GM23248 (cell line): ENCODE measurements at regions not wholly inside any gene's neighbourhood (a gene's known extent, or its start where the extent isn't known, plus 50 kb on each side); places are given as distances from the start of the nearest gene placed in this dataset.

Source experiments
- DNase-seq: peaks from one replicate; pipeline ENCODE4 v3.0.0-alpha.2; 2015
- H2AFZ ChIP-seq: fragments of 200-600 bp; sonication (generic); 2 replicates; pipeline ENCODE4 v1.6.1; 2016; ENCODE audit warnings: antibody characterized with exemption
- H3F3A ChIP-seq: fragments of 200-600 bp; sonication (generic); 2 replicates; pipeline ENCODE4 v1.6.1; 2016; ENCODE audit warnings: mild to moderate bottlenecking, antibody characterized with exemption, mixed run types; ENCODE audit not compliant: insufficient read depth
- H3K27ac ChIP-seq: fragments of 200-600 bp; sonication (generic); 2 replicates; pipeline ENCODE4 v1.5.1; 2016; ENCODE audit warnings: mild to moderate bottlenecking
- H3K27me3 ChIP-seq: fragments of 200-600 bp; sonication (generic); replicated peaks from 2 replicates; pipeline ENCODE4 v1.6.1; 2016; ENCODE audit warnings: mild to moderate bottlenecking; ENCODE audit not compliant: insufficient read depth
- H3K36me3 ChIP-seq: fragments of 200-600 bp; sonication (generic); 2 replicates; pipeline ENCODE4 v1.6.1; 2016; ENCODE audit warnings: low read depth, mild to moderate bottlenecking
- H3K4me1 ChIP-seq: fragments of 200-600 bp; sonication (generic); 2 replicates; pipeline ENCODE4 v1.6.1; 2016; ENCODE audit warnings: mild to moderate bottlenecking; ENCODE audit not compliant: insufficient read depth
- H3K4me2 ChIP-seq: fragments of 200-600 bp; sonication (generic); one replicate; pipeline ENCODE4 v1.6.1; 2016; ENCODE audit warnings: mild to moderate bottlenecking; ENCODE audit not compliant: unreplicated experiment
- H3K4me3 ChIP-seq: fragments of 200-600 bp; sonication (generic); 2 replicates; pipeline ENCODE4 v1.5.1; 2016; ENCODE audit warnings: mild to moderate bottlenecking
- H3K79me2 ChIP-seq: fragments of 200-600 bp; sonication (generic); 2 replicates; pipeline ENCODE4 v1.6.1; 2016; ENCODE audit warnings: mild to moderate bottlenecking; ENCODE audit not compliant: insufficient read depth
- H3K9ac ChIP-seq: fragments of 200-600 bp; sonication (generic); 2 replicates; pipeline ENCODE4 v1.6.1; 2016; ENCODE audit warnings: mild to moderate bottlenecking
- H3K9me2 ChIP-seq: fragments of 200-600 bp; sonication (generic); 2 replicates; pipeline ENCODE4 v1.6.1; 2016; ENCODE audit warnings: mixed run types, mild to moderate bottlenecking, moderate library complexity; ENCODE audit not compliant: insufficient read depth
- H3K9me3 ChIP-seq: fragments of 200-600 bp; sonication (generic); one replicate; pipeline ENCODE4 v1.6.1; 2017; ENCODE audit warnings: low read depth
- H4K20me1 ChIP-seq: fragments of 200-600 bp; sonication (generic); 2 replicates; pipeline ENCODE4 v1.6.0; 2016; ENCODE audit not compliant: insufficient read depth
- EZH2 ChIP-seq: fragments of 200-600 bp; sonication (generic); IDR thresholded peaks from 2 replicates; pipeline ENCODE4 v1.6.1; 2018; ENCODE audit warnings: antibody characterized with exemption, mild to moderate bottlenecking; ENCODE audit not compliant: insufficient read depth, poor library complexity, severe bottlenecking
- EZH2phosphoT487 ChIP-seq: fragments of 200-600 bp; sonication (generic); IDR thresholded peaks from 2 replicates; pipeline ENCODE4 v1.6.1; 2018; ENCODE audit warnings: antibody characterized with exemption, moderate library complexity, mild to moderate bottlenecking, low read depth; ENCODE audit not compliant: insufficient read depth
- WGBS, 2 experiments: methylation state at CpG; one replicate each; pipeline ENCODE4 v1.1.6; 2015 to 2017; ENCODE audit warnings: low lambda C conversion rate in 2 of 2, low coverage in 1 of 2; ENCODE audit errors: missing lambda C conversion rate in 2 of 2; 5-methylcytosine and 5-hydroxymethylcytosine counted together
- in situ Hi-C: fragments of 300-500 bp; cut with MboI; formaldehyde crosslinking; loops from 2 replicates; pipeline ENCODE4 v1.15.0; 2020

- Histone ChIP-seq H3K9ac (no peak overlapping the region), H3F3A (no peaks in the 10 kb centered on the region), H3K36me3 (no peaks in the 10 kb centered on the region), H4K20me1 (no peaks in the 10 kb centered on the region), H3K4me3 (no peak overlapping the region), H3K27me3 (peaks cover 12% of the 10 kb centered on the region; the same call in 1 of the 2 replicates), H3K27ac (no peak overlapping the region), H3K4me1 (no peaks in the 10 kb centered on the region), H3K4me2 (no peak overlapping the region), H3K79me2 (no peaks in the 10 kb centered on the region), H3K9me3 (no peaks in the 10 kb centered on the region), H2AFZ (no peak overlapping the region), H3K9me2 (peaks cover 4% of the 10 kb centered on the region; the same call in 1 of the 2 replicates)
- in situ Hi-C loops = no loop called here
- DNase-seq = peak; percentile 17
- TF ChIP-seq EZH2phosphoT487 (no peak), EZH2 (no peak)
- 52 to 64% methylated on average over 5 of the region's 5 CpGs for WGBS, 2 experiments
These were observed 112.4 kb downstream of the TBX19 start for GRCh38 chr1:168392958-168393549.

- no peak for TF ChIP-seq EZH2
- no peak for TF ChIP-seq EZH2phosphoT487
- Histone ChIP-seq H3K9ac (no peak overlapping the region), H3K27ac (no peak overlapping the region), H3K4me2 (no peak overlapping the region), H3K9me3 (no peaks in the 10 kb centered on the region), H3K4me3 (no peak overlapping the region), H3K79me2 (no peaks in the 10 kb centered on the region), H4K20me1 (no peaks in the 10 kb centered on the region), H2AFZ (no peak overlapping the region), H3K9me2 (peaks cover 4% of the 10 kb centered on the region; the same call in 1 of the 2 replicates), H3K4me1 (no peaks in the 10 kb centered on the region), H3K27me3 (peaks cover 18% of the 10 kb centered on the region), H3F3A (no peaks in the 10 kb centered on the region), H3K36me3 (no peaks in the 10 kb centered on the region)
- in situ Hi-C loops = no loop called here
- DNase-seq = no peak
- WGBS, 2 experiments = 58 to 59% methylated on average over 8 of the region's 8 CpGs
These were observed 111.4 kb downstream of the TBX19 start for GRCh38 chr1:168391851-168392681.

- no peak overlapping the region for H3K27ac ChIP-seq
- H3K4me3 ChIP-seq = no peak overlapping the region
- in situ Hi-C loops = no loop called here
- TF ChIP-seq EZH2phosphoT487 (no peak), EZH2 (no peak)
- H3K27me3 ChIP-seq = peaks cover 18% of the 10 kb centered on the region
- H3F3A ChIP-seq = no peaks in the 10 kb centered on the region
- no peak overlapping the region for H2AFZ ChIP-seq
- no peaks in the 10 kb centered on the region for H3K79me2 ChIP-seq
- H3K9ac ChIP-seq = no peak overlapping the region
- H4K20me1 ChIP-seq = no peaks in the 10 kb centered on the region
- no peaks in the 10 kb centered on the region for H3K9me2 ChIP-seq
- no peaks in the 10 kb centered on the region for H3K36me3 ChIP-seq
- no peak overlapping the region for H3K4me2 ChIP-seq
- 40 to 55% methylated on average over 2 of the region's 2 CpGs for WGBS, 2 experiments
- no peaks in the 10 kb centered on the region for H3K9me3 ChIP-seq
- no peaks in the 10 kb centered on the region for H3K4me1 ChIP-seq
- DNase-seq = no peak
These were observed 109.6 kb downstream of the TBX19 start for GRCh38 chr1:168390271-168390670.

GRCh38 chr1:168387781-168388760, 107.4 kb downstream of the TBX19 start:
- 62 to 67% methylated on average over 5 of the region's 5 CpGs for WGBS, 2 experiments
- no peak for TF ChIP-seq EZH2phosphoT487
- TF ChIP-seq EZH2 = no peak
- Histone ChIP-seq H3K79me2 (no peaks in the 10 kb centered on the region), H3K36me3 (no peaks in the 10 kb centered on the region), H3F3A (no peaks in the 10 kb centered on the region), H2AFZ (no peak overlapping the region), H3K27me3 (peaks cover 18% of the 10 kb centered on the region), H3K4me3 (no peak overlapping the region), H3K4me1 (no peaks in the 10 kb centered on the region), H4K20me1 (no peaks in the 10 kb centered on the region), H3K4me2 (no peak overlapping the region), H3K27ac (no peak overlapping the region), H3K9me2 (no peaks in the 10 kb centered on the region), H3K9me3 (no peaks in the 10 kb centered on the region), H3K9ac (no peak overlapping the region)
- DNase-seq = no peak
- in situ Hi-C loops = no loop called here
